H9 (cell line): ENCODE measurements at regions not wholly inside any gene's neighbourhood (a gene's known extent, or its start where the extent isn't known, plus 50 kb on each side); places are given as distances from the start of the nearest gene placed in this dataset.

Experiments
- DNase-seq: peaks from one replicate; pipeline ENCODE4 v3.0.0-alpha.2; 2017
- H2AFZ ChIP-seq: one replicate; pipeline ENCODE4 v1.6.1; 2013; ENCODE audit warnings: mild to moderate bottlenecking, low read length, control low read depth, moderate library complexity
- H2AK5ac ChIP-seq: 2 replicates; pipeline ENCODE4 v1.6.1; 2013; ENCODE audit warnings: low read length, control low read depth, mixed read lengths; ENCODE audit not compliant: insufficient read length
- H2BK120ac ChIP-seq: one replicate; pipeline ENCODE4 v1.6.1; 2013; ENCODE audit warnings: low read depth, mild to moderate bottlenecking, low read length, control low read depth, inconsistent platforms; ENCODE audit not compliant: poor library complexity, severe bottlenecking
- H2BK12ac ChIP-seq: 2 replicates; pipeline ENCODE4 v1.6.1; 2013; ENCODE audit warnings: low read length, control low read depth, mixed read lengths, low read depth; ENCODE audit not compliant: insufficient read length
- H2BK15ac ChIP-seq: 2 replicates; pipeline ENCODE4 v1.6.1; 2013; ENCODE audit warnings: low read depth, low read length, control low read depth
- H2BK20ac ChIP-seq: one replicate; pipeline ENCODE4 v1.6.1; 2013; ENCODE audit warnings: low read depth, mild to moderate bottlenecking, low read length, control low read depth, inconsistent platforms; ENCODE audit not compliant: poor library complexity, severe bottlenecking
- H2BK5ac ChIP-seq: 2 replicates; pipeline ENCODE4 v1.6.1; 2013; ENCODE audit warnings: low read length, control low read depth, mixed read lengths; ENCODE audit not compliant: insufficient read length
- H3K14ac ChIP-seq: 2 replicates; pipeline ENCODE4 v1.6.1; 2013; ENCODE audit warnings: low read length, control low read depth; ENCODE audit not compliant: insufficient read depth
- H3K18ac ChIP-seq: 2 replicates; pipeline ENCODE4 v1.6.1; 2013; ENCODE audit warnings: low read depth, mild to moderate bottlenecking, mixed read lengths, low read length, control low read depth; ENCODE audit not compliant: insufficient read length
- H3K23ac ChIP-seq: 2 replicates; pipeline ENCODE4 v1.6.1; 2013; ENCODE audit warnings: low read length, control low read depth, mixed read lengths, low read depth; ENCODE audit not compliant: insufficient read length
- H3K23me2 ChIP-seq: 2 replicates; pipeline ENCODE4 v1.6.1; 2013; ENCODE audit warnings: low read depth, mild to moderate bottlenecking, mixed read lengths, low read length, control low read depth; ENCODE audit not compliant: insufficient read length, poor library complexity, severe bottlenecking
- H3K27ac ChIP-seq: 2 replicates; pipeline ENCODE4 v1.5.1; 2013; ENCODE audit warnings: low read length, control low read depth, mixed read lengths, low read depth; ENCODE audit not compliant: insufficient read length
- H3K27me3 ChIP-seq: 2 replicates; pipeline ENCODE4 v1.6.1; 2013; ENCODE audit warnings: low read length, control low read depth, inconsistent platforms; ENCODE audit not compliant: insufficient read depth
- H3K4ac ChIP-seq: 2 replicates; pipeline ENCODE4 v1.6.1; 2013; ENCODE audit warnings: low read depth, mild to moderate bottlenecking, control low read depth, inconsistent platforms, low read length, moderate library complexity
- H3K4me1 ChIP-seq: 2 replicates; pipeline ENCODE4 v1.6.1; 2013; ENCODE audit warnings: low read length, control low read depth, inconsistent platforms; ENCODE audit not compliant: insufficient read depth
- H3K4me2 ChIP-seq: 2 replicates; pipeline ENCODE4 v1.6.1; 2013; ENCODE audit warnings: low read length, control low read depth, mixed read lengths; ENCODE audit not compliant: insufficient read length, insufficient read depth
- H3K56ac ChIP-seq: 2 replicates; pipeline ENCODE4 v1.6.1; 2013; ENCODE audit warnings: low read depth, mild to moderate bottlenecking, mixed read lengths, low read length, control low read depth; ENCODE audit not compliant: insufficient read length
- H3K79me1 ChIP-seq: 2 replicates; pipeline ENCODE4 v1.6.1; 2013; ENCODE audit warnings: low read depth, mild to moderate bottlenecking, moderate library complexity, low read length, control low read depth, inconsistent platforms; ENCODE audit not compliant: insufficient read depth, poor library complexity, severe bottlenecking
- H3K79me2 ChIP-seq: 2 replicates; pipeline ENCODE4 v1.6.1; 2013; ENCODE audit warnings: low read length, control low read depth, inconsistent platforms; ENCODE audit not compliant: insufficient read depth
- H3K9ac ChIP-seq: 2 replicates; pipeline ENCODE4 v1.6.1; 2013; ENCODE audit warnings: low read length, control low read depth, mixed read lengths; ENCODE audit not compliant: insufficient read length; ENCODE audit errors: extremely low read depth
- H3K9me3 ChIP-seq: one replicate; pipeline ENCODE4 v1.6.1; 2013; ENCODE audit warnings: low read depth, low read length, inconsistent platforms; ENCODE audit not compliant: control insufficient read depth
- H3T11ph ChIP-seq: one replicate; pipeline ENCODE4 v1.6.1; 2013; ENCODE audit warnings: mild to moderate bottlenecking, low read length, control low read depth, inconsistent platforms
- H4K20me1 ChIP-seq: one replicate; pipeline ENCODE4 v1.6.1; 2013; ENCODE audit not compliant: control insufficient read depth, insufficient read length, insufficient read depth
- H4K5ac ChIP-seq: 2 replicates; pipeline ENCODE4 v1.6.1; 2013; ENCODE audit warnings: low read depth, mild to moderate bottlenecking, mixed read lengths, low read length, control low read depth; ENCODE audit not compliant: insufficient read length
- H4K8ac ChIP-seq: replicated peaks from 2 replicates; pipeline ENCODE4 v1.6.1; 2013; ENCODE audit warnings: low read length, control low read depth, mixed read lengths, low read depth; ENCODE audit not compliant: insufficient read length
- H4K91ac ChIP-seq: 2 replicates; pipeline ENCODE4 v1.6.1; 2013; ENCODE audit warnings: low read depth, mild to moderate bottlenecking, moderate library complexity, mixed read lengths, low read length, control low read depth; ENCODE audit not compliant: insufficient read length
- H3K27ac Mint-ChIP-seq, 3 experiments: 2 replicates in 2 of 3; 3 replicates in 1 of 3; pipeline ENCODE4 v1.8.0; 2020 to 2021; ENCODE audit warnings: mixed read lengths in 3 of 3, mild to moderate bottlenecking in 1 of 3, moderate library complexity in 1 of 3
- H3K27me3 Mint-ChIP-seq: 2 replicates; pipeline ENCODE4 v1.8.0; 2021; ENCODE audit warnings: low read depth, mild to moderate bottlenecking, moderate library complexity, mixed read lengths
- H3K36me3 Mint-ChIP-seq, 3 experiments: 2 replicates in 2 of 3; 3 replicates in 1 of 3; pipeline ENCODE4 v1.8.0; 2020 to 2021; ENCODE audit warnings: low read depth in 3 of 3, mixed read lengths in 3 of 3; ENCODE audit not compliant: insufficient read depth in 1 of 3
- H3K4me1 Mint-ChIP-seq, 2 experiments: 2 replicates each; pipeline ENCODE4 v1.8.0; 2020; ENCODE audit warnings: mixed read lengths in 2 of 2
- H3K4me3 Mint-ChIP-seq, 2 experiments: 2 replicates in 1 of 2; 3 replicates in 1 of 2; pipeline ENCODE4 v1.8.0; 2020 to 2021; ENCODE audit warnings: mild to moderate bottlenecking in 2 of 2, mixed read lengths in 2 of 2, moderate library complexity in 1 of 2
- H3K9me3 Mint-ChIP-seq, 2 experiments: 2 replicates in 1 of 2; 3 replicates in 1 of 2; pipeline ENCODE4 v1.8.0; 2020; ENCODE audit warnings: mild to moderate bottlenecking in 2 of 2, mixed read lengths in 2 of 2, moderate library complexity in 1 of 2
- WGBS: extraction: QIAGEN DNeasy Blood & Tissue Kit; methylation state at CpG from one replicate; pipeline ENCODE4 v1.1.7; 2013; ENCODE audit warnings: missing lambda C conversion rate, low lambda C conversion rate, mixed read lengths; ENCODE audit not compliant: insufficient read length; ENCODE audit errors: extremely low coverage; 5-methylcytosine and 5-hydroxymethylcytosine counted together
- TF ChIP-seq, protein P1 (sequence below): fragments of 200-600 bp; sonication (generic); conservative IDR thresholded peaks from 3 replicates; pipeline ENCODE4 v1.8.0; 2021; ENCODE audit warnings: antibody characterized with exemption, mild to moderate bottlenecking

DNA sequence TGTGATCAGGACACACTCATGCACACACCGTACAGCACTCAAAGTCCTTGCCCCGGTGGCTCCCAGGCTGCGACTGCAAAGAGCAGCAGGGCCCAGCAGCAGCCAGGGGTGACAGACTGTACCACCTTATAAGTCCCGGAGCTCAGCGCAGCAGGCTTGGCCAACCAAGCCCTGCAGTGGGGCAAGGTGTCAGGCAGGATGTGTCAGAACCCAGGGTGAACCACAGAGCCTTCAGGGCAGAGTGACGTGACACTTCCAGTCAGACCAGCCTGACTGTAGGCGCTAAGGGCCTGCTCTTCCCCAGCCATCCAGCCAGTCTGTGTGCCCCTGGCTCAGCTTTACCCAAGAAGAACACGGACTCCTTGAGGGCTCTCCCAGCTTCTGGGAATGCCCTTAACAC lies 204.1 kb downstream of the COPRS start:
- H3K9me3 ChIP-seq = no peaks in the 10 kb centered on the region
- no peak overlapping the region for H4K8ac ChIP-seq
- no peak overlapping the region for H2AK5ac ChIP-seq
- no peak overlapping the region for H3K27ac Mint-ChIP-seq
- H4K20me1 ChIP-seq = no peaks in the 10 kb centered on the region
- H3K23me2 ChIP-seq = no peaks in the 10 kb centered on the region
- no peak overlapping the region for H3K9ac ChIP-seq
- H3K4me1 ChIP-seq = no peaks in the 10 kb centered on the region
- WGBS = no CpG with 5 or more reads among the region's 8 CpGs
- no peak overlapping the region for H2BK12ac ChIP-seq
- no peak overlapping the region for H3K56ac ChIP-seq
- H3K23ac ChIP-seq = no peak overlapping the region
- H2BK15ac ChIP-seq = no peak overlapping the region
- no peaks in the 10 kb centered on the region for H3K36me3 Mint-ChIP-seq
- no peaks in the 10 kb centered on the region for H3K79me1 ChIP-seq
- H4K5ac ChIP-seq = no peak overlapping the region
- no peak overlapping the region for H2BK5ac ChIP-seq
- H3K4ac ChIP-seq = no peak overlapping the region
- no peak overlapping the region for H2BK120ac ChIP-seq
- peaks cover 0 to 2% of the 10 kb centered on the region in 2 experiments; a peak in 2 of 5 replicates for H3K9me3 Mint-ChIP-seq
- H3K27me3 Mint-ChIP-seq = peaks cover 4% of the 10 kb centered on the region
- peaks cover 3% of the 10 kb centered on the region in 2 experiments; a peak in 3 of 4 replicates for H3K4me1 Mint-ChIP-seq
- no peak overlapping the region for H3T11ph ChIP-seq
- H3K27me3 ChIP-seq = no peaks in the 10 kb centered on the region
- no peak overlapping the region for H3K14ac ChIP-seq
- no peaks in the 10 kb centered on the region for H3K79me2 ChIP-seq
- no peak overlapping the region for H4K91ac ChIP-seq
- H2AFZ ChIP-seq = no peak overlapping the region
- H2BK20ac ChIP-seq = no peak overlapping the region
- H3K18ac ChIP-seq = no peak overlapping the region
- DNase-seq = no peak
- TF ChIP-seq, protein P1, sequence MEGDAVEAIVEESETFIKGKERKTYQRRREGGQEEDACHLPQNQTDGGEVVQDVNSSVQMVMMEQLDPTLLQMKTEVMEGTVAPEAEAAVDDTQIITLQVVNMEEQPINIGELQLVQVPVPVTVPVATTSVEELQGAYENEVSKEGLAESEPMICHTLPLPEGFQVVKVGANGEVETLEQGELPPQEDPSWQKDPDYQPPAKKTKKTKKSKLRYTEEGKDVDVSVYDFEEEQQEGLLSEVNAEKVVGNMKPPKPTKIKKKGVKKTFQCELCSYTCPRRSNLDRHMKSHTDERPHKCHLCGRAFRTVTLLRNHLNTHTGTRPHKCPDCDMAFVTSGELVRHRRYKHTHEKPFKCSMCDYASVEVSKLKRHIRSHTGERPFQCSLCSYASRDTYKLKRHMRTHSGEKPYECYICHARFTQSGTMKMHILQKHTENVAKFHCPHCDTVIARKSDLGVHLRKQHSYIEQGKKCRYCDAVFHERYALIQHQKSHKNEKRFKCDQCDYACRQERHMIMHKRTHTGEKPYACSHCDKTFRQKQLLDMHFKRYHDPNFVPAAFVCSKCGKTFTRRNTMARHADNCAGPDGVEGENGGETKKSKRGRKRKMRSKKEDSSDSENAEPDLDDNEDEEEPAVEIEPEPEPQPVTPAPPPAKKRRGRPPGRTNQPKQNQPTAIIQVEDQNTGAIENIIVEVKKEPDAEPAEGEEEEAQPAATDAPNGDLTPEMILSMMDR = no peak
- no peak overlapping the region for H3K27ac ChIP-seq
- no peak overlapping the region for H3K4me2 ChIP-seq
- no peak overlapping the region for H3K4me3 Mint-ChIP-seq
